Left ventricle myocardium superior (tissue), 1 donor: ENCODE measurements at regions not wholly inside any gene's neighbourhood (a gene's known extent, or its start where the extent isn't known, plus 50 kb on each side); places are given as distances from the start of the nearest gene placed in this dataset.

Source experiments
- ATAC-seq: fragments of 200-7000 bp; cut with Tn5 transposase; one replicate; pipeline ENCODE4 v1.9.1; 2020; ENCODE audit warnings: mild to moderate bottlenecking, moderate library complexity
- DNase-seq: peaks from one replicate; pipeline ENCODE4 v3.0.0-alpha.2; 2020
- intact Hi-C: fragments of 100-400 bp; cut with micrococcal nuclease; formaldehyde crosslinking; loops from one replicate; pipeline ENCODE4 v1.11.0; 2022
- donor health status: DM: no; HTN: yes; CAD: no; lungs with severe emphysema.

- ATAC-seq (no peak), DNase-seq (no peak)
- intact Hi-C loops, result no loop called here
These were observed 297.0 kb downstream of the RBM26 start for GRCh38 chr13:79108914-79109643.

- DNase-seq (no peak), ATAC-seq (no peak)
- intact Hi-C loops, result no loop called here
These were observed 307.5 kb downstream of the RBM26 start for GRCh38 chr13:79098596-79098995.

GRCh38 chr13:79097201-79097600 is 308.9 kb downstream of the RBM26 start:
- no peak for ATAC-seq
- no peak for DNase-seq
- intact Hi-C loops, result no loop called here

DNA sequence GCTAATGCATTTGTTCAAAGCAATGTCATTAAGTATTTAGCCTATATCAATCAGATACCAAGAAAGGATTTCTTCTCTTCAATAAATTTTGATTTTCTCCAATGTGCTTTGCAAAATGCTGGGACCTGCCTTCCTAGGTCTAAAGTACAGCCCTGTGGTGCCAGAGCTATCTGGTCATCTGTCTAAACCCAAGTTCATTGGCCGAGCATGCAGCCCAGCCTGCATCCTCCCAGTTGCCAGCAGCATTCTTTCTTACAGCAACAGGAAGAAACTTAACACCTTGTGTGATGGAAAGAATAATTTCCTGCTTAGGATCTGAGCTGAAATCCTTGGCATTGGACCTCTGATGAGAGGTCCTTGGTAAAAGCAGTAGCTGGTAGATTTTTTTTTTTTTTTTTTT is 310.0 kb downstream of the RBM26 start:
- intact Hi-C loops, result no loop called here
- ATAC-seq (no peak), DNase-seq (no peak)

DNA sequence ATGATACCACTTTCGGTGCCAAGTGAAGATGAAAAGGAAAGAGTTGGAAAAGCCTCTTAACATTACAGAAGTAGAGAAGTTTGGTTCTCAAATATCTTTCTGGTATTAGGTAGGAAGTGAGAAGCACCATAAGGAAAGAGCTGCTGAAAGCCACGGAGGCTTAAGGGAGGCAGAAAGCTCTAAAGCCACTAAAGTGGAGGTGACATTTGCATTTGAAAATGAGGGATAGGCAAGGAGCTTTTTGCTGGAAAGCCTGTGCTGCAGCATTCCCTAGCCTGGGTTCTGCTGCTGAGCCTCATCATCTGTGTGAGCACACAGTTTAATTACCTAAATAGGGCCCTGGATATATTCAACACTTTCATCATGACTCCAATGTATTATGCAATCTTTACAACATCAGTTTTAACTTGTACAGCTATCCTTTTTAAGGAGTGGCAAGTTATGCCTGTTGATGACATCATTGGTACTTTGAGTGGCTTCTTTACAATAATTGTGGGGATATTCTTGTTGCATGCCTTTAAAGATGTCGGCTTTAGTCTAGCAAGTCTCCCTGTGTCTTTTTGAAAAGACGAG is 315.4 kb downstream of the RBM26 start:
- ATAC-seq (no peak), DNase-seq (no peak)
- intact Hi-C loops, result no loop called here

DNA sequence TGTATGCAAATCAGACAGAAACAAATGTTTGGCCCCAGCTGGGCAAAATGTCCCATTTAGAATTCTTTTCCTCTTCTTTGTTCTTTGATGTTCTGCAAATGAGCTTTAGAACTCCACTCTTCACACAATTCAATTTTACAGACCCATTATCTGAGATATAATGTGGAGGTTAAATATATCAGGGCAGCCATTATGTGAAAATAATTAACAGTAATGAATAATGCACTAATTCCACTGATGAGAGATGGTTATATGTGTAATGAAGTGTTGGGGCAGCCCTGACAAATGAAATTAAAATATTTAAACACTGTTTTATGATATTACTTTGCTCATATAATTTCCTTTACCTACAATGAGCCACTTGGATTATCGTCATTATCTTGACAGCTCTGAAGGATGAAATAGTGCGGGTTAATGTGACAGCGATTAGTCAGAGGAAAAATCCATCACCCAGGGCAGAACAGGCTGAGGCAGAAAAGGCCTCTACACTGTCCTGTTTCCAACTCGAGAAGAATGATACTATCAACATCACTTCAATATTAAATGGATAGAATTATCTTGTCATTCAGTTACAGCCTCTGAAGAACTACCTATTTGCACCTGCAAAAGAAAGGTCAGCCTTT is 321.1 kb downstream of the RBM26 start:
- no peak for DNase-seq
- intact Hi-C loops, result no loop called here
- ATAC-seq, result no peak

DNA sequence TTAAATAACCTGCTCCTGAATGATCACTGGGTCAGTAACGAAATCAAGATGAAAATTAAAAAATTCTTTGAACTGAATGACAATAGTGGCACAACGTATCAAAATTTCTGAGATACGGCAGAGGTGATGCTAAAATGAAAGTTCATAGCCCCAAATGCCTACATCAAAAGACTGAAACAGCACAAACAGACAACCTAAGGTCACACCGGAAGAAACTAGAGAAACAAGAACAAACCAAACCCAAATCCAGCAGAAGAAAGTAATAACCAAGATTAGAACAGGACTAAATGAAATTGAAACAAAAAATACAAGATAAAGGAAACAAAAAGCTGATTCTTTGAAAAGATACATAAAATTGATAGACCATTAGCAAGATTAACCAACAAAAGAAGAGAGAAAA is 324.1 kb downstream of the RBM26 start:
- intact Hi-C loops, result no loop called here
- ATAC-seq, result no peak
- DNase-seq, result no peak

- DNase-seq (no peak), ATAC-seq (no peak)
- intact Hi-C loops, result no loop called here
These were observed 326.7 kb downstream of the RBM26 start for GRCh38 chr13:79079351-79079839.

GRCh38 chr13:79075703-79076102 is 330.4 kb downstream of the RBM26 start:
- ATAC-seq (no peak), DNase-seq (no peak)
- intact Hi-C loops, result no loop called here

GRCh38 chr13:79070343-79070974 is 335.6 kb downstream of the RBM26 start:
- intact Hi-C loops, result no loop called here
- ATAC-seq (no peak), DNase-seq (no peak)

- no peak for DNase-seq
- intact Hi-C loops, result no loop called here
- ATAC-seq, result no peak
These were observed 343.8 kb downstream of the RBM26 start for GRCh38 chr13:79062291-79062690.

GRCh38 chr13:79060216-79060615 is 345.8 kb downstream of the RBM26 start:
- no peak for ATAC-seq
- no peak for DNase-seq
- intact Hi-C loops, result no loop called here

- ATAC-seq (no peak), DNase-seq (no peak)
- intact Hi-C loops, result no loop called here
These were observed 349.3 kb downstream of the RBM26 start for GRCh38 chr13:79056706-79057105.

DNA sequence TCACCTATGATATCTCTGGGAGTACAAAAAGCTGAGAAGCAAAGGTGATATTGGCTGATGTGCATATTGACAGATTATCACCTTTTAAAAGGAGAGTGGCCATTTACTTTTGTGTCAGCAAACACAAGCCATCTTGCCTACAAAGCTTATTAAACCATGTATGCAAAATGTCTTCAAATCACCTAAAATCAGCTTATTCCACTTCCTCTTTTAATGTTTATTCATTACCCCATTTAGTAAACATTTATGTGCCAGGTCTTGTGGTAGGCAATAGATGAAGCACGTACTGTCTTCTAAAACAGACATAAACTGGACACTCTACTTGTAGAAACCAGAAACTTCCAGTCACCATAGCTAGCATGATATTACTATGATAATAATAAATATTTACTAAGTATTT is 354.6 kb downstream of the RBM26 start:
- intact Hi-C loops, result no loop called here
- no peak for ATAC-seq

DNA sequence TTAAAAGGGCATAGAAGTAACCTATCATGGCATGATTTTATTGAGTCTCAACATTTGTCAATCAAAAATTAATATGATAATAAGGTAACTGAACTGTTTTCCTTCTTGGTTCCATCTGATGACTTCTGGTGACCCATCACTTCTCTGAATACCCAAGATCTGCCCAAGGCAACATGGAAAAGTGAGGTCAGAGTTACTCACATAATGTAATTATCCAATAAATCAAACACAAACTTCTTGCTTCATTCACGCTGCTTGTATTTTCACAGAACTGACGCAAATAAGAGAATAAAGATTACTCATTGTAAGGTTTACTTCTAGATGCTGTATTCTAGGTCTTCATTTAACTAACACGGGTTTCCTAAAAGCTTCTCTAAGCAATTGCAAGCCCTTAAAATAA is 361.6 kb downstream of the RBM26 start:
- ATAC-seq (no peak), DNase-seq (no peak)
- intact Hi-C loops, result no loop called here

More for the DNA sequence above, 354.6 kb downstream of the RBM26 start:
- DNase-seq, result no peak

GRCh38 chr13:79043208-79043607 is 362.8 kb downstream of the RBM26 start:
- DNase-seq (no peak), ATAC-seq (no peak)
- intact Hi-C loops, result no loop called here

- DNase-seq (no peak), ATAC-seq (no peak)
- intact Hi-C loops, result no loop called here
These were observed 368.9 kb downstream of the RBM26 start for GRCh38 chr13:79037197-79037596.

GRCh38 chr13:79034341-79034740 is 371.7 kb downstream of the RBM26 start:
- DNase-seq (no peak), ATAC-seq (no peak)
- intact Hi-C loops, result no loop called here

- no peak for ATAC-seq
- intact Hi-C loops, result no loop called here
These were observed 371.6 kb upstream of the OBI1 start for GRCh38 chr13:79030513-79030912.

DNA sequence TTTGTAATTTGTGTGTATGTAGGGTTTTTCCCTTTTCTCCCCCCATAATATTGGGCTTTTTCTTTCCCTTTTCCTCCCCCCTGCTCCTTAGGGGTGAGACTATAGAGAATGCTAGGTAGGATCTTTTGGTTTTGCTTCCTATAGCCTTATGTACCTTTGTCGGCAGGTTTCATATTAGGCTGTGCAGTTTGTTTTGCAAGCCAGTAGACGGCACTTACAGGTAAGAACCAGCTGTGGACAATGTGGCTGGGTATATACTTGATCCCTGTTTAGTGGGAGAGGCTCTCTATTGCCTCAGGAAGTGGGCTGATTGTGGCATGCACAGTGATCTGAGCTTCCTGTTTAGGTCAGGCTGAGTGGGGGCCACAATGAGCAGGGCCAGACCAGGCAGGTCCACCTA is 359.2 kb upstream of the OBI1 start:
- ATAC-seq, result no peak
- DNase-seq, result no peak
- intact Hi-C loops, result no loop called here

More at GRCh38 chr13:79030513-79030912, 371.6 kb upstream of the OBI1 start:
- no peak for DNase-seq
